CD4-positive, CD25-positive, alpha-beta regulatory T cell (primary cell): ENCODE measurements at regions not wholly inside any gene's neighbourhood (a gene's known extent, or its start where the extent isn't known, plus 50 kb on each side); places are given as distances from the start of the nearest gene placed in this dataset.
A peak's percentile ranks its signal among the peaks of the same experiment; 100 is the strongest.
"Not testable (repeated sequence)": the region's sequence is repeated elsewhere in the genome, so short reads cannot be mapped to it uniquely, and the experiment has no call there.

Source experiments
- ATAC-seq, 2 donors: fragments of 150-1000 bp; cut with Tn5 transposase; one replicate each; pipeline ENCODE4 v1.10.0; 2021; ENCODE audit warnings: low read depth in 2 of 2, moderate number of reproducible peaks in 2 of 2, moderate library complexity in 1 of 2
- DNase-seq, 3 donors: peaks; one replicate each; pipeline versions ENCODE4 v3.0.0 to v3.0.0-alpha.2; 2012 to 2022; ENCODE audit warnings: mixed read lengths in 1 of 3
- H3K27ac ChIP-seq: one replicate; pipeline ENCODE4 v1.7.0; 2013; ENCODE audit warnings: mild to moderate bottlenecking, low read length; ENCODE audit not compliant: insufficient read depth, poor library complexity, severe bottlenecking
- H3K27me3 ChIP-seq: one replicate; pipeline ENCODE4 v1.7.0; 2013; ENCODE audit warnings: low read length; ENCODE audit not compliant: control insufficient read depth, insufficient read depth
- H3K36me3 ChIP-seq: one replicate; pipeline ENCODE4 v1.7.0; 2013; ENCODE audit warnings: mild to moderate bottlenecking, low read length, moderate library complexity; ENCODE audit not compliant: control insufficient read depth, insufficient read depth
- H3K4me1 ChIP-seq: 2 replicates; pipeline ENCODE4 v1.7.0; 2013; ENCODE audit warnings: mild to moderate bottlenecking, low read length; ENCODE audit not compliant: insufficient read depth, control insufficient read depth, poor library complexity, severe bottlenecking
- H3K4me3 ChIP-seq: one replicate; pipeline ENCODE4 v1.7.0; 2013; ENCODE audit warnings: low read depth, mild to moderate bottlenecking, low read length, moderate library complexity
- H3K9me3 ChIP-seq, 2 experiments: 1 replicate in 1 of 2; 2 replicates in 1 of 2; pipeline ENCODE4 v1.7.0; 2013; ENCODE audit warnings: low read length in 2 of 2, mild to moderate bottlenecking in 1 of 2, moderate library complexity in 1 of 2; ENCODE audit not compliant: control insufficient read depth in 2 of 2
- H3K27ac Mint-ChIP-seq, 3 donors: one replicate each; pipeline ENCODE4 v1.8.0; 2020 to 2022; ENCODE audit warnings: mild to moderate bottlenecking in 3 of 3, mixed read lengths in 3 of 3, moderate library complexity in 2 of 3
- H3K27me3 Mint-ChIP-seq: one replicate; pipeline ENCODE4 v1.8.0; 2022; ENCODE audit warnings: mild to moderate bottlenecking, mixed read lengths
- H3K36me3 Mint-ChIP-seq: one replicate; pipeline ENCODE4 v1.8.0; 2020; ENCODE audit warnings: mixed read lengths
- H3K4me1 Mint-ChIP-seq, 4 donors: one replicate each; pipeline ENCODE4 v1.8.0; 2020 to 2022; ENCODE audit warnings: mixed read lengths in 4 of 4, mild to moderate bottlenecking in 1 of 4
- H3K4me3 Mint-ChIP-seq, 4 donors: one replicate each; pipeline ENCODE4 v1.8.0; 2020 to 2022; ENCODE audit warnings: mild to moderate bottlenecking in 4 of 4, mixed read lengths in 4 of 4, moderate library complexity in 3 of 4
- H3K9me3 Mint-ChIP-seq, 7 donors: one replicate each; pipeline ENCODE4 v1.8.0; 2020 to 2022; ENCODE audit warnings: mixed read lengths in 7 of 7, mild to moderate bottlenecking in 3 of 7, moderate library complexity in 2 of 7

DNA sequence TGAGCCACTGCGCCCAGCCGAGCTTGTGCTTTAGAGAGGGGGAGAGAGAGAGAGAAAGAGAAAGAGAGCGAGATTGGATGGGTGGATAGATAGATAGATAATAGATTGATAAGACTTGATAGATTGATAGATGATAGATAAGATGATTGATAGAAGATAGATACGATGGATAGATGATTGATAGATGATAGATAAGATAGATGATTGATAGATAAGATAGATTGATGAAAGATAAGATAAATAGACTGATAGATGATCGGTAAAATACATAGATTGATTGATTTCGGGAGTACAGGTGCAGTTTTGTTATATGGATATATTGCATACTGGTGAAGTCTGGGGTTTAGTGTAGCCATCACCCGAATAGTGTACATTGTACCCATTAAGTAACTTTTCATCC is 65.9 kb downstream of the SPRING1 start:
- ATAC-seq = no peak
- no peaks in the 10 kb centered on the region for H3K36me3 ChIP-seq
- H3K27me3 Mint-ChIP-seq = peaks cover 10% of the 10 kb centered on the region
- H3K4me1 Mint-ChIP-seq = peaks cover 7 to 40% (median 26%) of the 10 kb centered on the region in 4 donors
- H3K4me3 ChIP-seq = no peak overlapping the region
- H3K4me1 ChIP-seq = peaks cover 12% of the 10 kb centered on the region
- H3K27ac ChIP-seq = no peak overlapping the region
- no peaks in the 10 kb centered on the region for H3K36me3 Mint-ChIP-seq
- H3K9me3 ChIP-seq = no peaks in the 10 kb centered on the region
- no peaks in the 10 kb centered on the region for H3K27me3 ChIP-seq
- H3K9me3 Mint-ChIP-seq = no peaks in the 10 kb centered on the region
- peak overlapping the region in 2 of 3 donors; percentile 57 to 81 for H3K27ac Mint-ChIP-seq
- H3K4me3 Mint-ChIP-seq = no peak overlapping the region
- DNase-seq = no peak

DNA sequence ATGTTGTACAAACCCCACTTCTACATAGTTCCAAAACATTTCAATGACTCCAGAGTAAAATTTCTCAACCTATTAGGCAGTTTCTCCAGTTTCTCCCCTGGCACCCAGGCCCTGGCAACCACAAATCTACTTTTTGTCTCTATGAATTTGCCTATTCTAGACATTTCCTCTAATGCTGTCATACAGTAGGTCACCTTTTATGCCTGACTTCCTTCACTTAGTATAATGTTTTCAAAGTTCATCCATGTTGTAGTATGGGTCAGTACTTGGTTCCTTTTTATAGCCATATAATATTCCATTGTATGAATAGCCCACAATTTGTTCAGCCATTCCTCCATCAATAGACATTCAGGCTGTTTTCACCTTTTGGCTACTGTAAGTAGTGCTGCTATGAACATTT is 67.0 kb downstream of the SPRING1 start:
- Mint-ChIP-seq H3K4me3 (no peak overlapping the region), H3K4me1 (peaks cover 7 to 32% (median 21%) of the 10 kb centered on the region in 4 donors), H3K27me3 (peaks cover 5% of the 10 kb centered on the region), H3K27ac (no peak overlapping the region), H3K36me3 (no peaks in the 10 kb centered on the region), H3K9me3 (no peaks in the 10 kb centered on the region)
- H3K36me3 ChIP-seq = no peaks in the 10 kb centered on the region
- no peaks in the 10 kb centered on the region for H3K27me3 ChIP-seq
- no peak for DNase-seq
- H3K9me3 ChIP-seq = no peaks in the 10 kb centered on the region
- H3K4me3 ChIP-seq = no peak overlapping the region
- peaks cover 12% of the 10 kb centered on the region for H3K4me1 ChIP-seq
- no peak for ATAC-seq
- H3K27ac ChIP-seq = no peak overlapping the region

DNA sequence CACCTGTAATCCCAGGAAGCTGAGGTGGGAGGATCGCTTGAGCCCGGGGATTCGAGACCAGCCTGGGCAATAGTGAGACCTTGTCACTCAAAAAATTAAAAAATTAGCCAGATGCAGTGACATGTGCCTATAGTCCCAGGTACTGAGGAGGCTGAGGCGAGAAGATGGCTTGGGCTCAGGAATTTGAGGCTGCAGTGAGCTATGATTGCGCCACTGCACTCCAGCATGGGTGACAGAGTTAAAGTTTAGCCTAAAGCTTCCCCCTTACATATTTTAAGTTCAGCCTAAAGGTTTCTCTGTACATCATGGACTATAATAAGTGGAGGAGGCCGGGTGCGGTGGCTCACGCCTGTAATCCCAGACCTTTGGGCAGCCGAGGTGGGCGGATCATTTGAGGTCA is 70.1 kb downstream of the SPRING1 start:
- no peaks in the 10 kb centered on the region for H3K9me3 Mint-ChIP-seq
- DNase-seq (no peak), ATAC-seq (no peak)
- H3K4me3 Mint-ChIP-seq = no peak overlapping the region
- Histone ChIP-seq H3K27me3 (peaks cover 4% of the 10 kb centered on the region), H3K36me3 (no peaks in the 10 kb centered on the region), H3K4me1 (peaks cover 4% of the 10 kb centered on the region), H3K9me3 (no peaks in the 10 kb centered on the region), H3K4me3 (no peak overlapping the region), H3K27ac (no peak overlapping the region)
- peaks cover 3% of the 10 kb centered on the region for H3K36me3 Mint-ChIP-seq
- H3K27me3 Mint-ChIP-seq = peaks cover 9% of the 10 kb centered on the region
- H3K27ac Mint-ChIP-seq = no peak overlapping the region
- H3K4me1 Mint-ChIP-seq = peaks cover 2 to 10% (median 7%) of the 10 kb centered on the region in 4 donors

DNA sequence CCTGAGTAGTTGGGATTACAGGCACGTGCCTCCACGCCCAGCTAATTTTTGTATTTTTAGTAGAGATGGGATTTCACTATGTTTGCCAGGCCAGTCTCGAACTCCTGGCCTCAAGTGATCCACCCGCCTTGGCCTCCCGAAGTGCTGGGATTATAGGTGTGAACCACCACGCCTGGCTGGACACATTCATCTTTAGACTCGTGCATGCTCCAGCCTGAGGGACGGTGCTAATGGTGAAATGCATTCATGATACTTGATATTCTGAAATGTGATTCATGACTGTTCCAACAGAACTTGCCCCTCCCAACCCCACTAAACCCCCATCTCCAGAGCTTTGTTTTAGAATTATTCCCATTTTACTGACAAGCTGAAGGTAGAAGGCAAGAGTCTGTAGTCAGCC is 71.0 kb downstream of the SPRING1 start:
- not testable (repeated sequence) for H3K27ac ChIP-seq, H3K4me1 ChIP-seq, H3K4me3 Mint-ChIP-seq, DNase-seq, H3K9me3 Mint-ChIP-seq, H3K27me3 Mint-ChIP-seq, ATAC-seq, H3K4me3 ChIP-seq, H3K27me3 ChIP-seq, H3K36me3 Mint-ChIP-seq, H3K36me3 ChIP-seq, H3K9me3 ChIP-seq, H3K4me1 Mint-ChIP-seq
- H3K27ac Mint-ChIP-seq = peak overlapping the region in 1 of 3 donors; percentile 63

DNA sequence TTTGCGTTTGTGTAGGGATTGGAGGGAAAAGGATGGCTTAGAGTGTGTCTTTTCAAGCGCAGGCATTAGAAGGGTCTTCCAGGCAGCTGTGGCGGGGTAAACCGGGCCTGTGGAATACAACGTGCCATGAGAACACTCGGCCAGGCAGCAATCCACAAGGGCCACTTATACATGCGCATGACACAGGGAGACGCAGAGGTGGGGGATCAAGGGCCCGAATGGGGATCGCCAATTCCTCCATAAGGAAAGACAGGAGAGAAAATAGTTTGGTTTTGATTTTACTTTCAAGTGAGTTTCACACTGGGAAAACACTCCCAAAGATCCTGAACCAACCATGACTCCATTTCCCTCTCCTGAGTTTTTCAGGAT is 71.6 kb downstream of the SPRING1 start:
- H3K36me3 ChIP-seq = no peaks in the 10 kb centered on the region
- DNase-seq = no peak
- Mint-ChIP-seq H3K36me3 (peaks cover 3% of the 10 kb centered on the region), H3K27ac (no peak overlapping the region), H3K27me3 (peaks cover 9% of the 10 kb centered on the region), H3K4me1 (no peaks in the 10 kb centered on the region), H3K4me3 (no peak overlapping the region), H3K9me3 (no peaks in the 10 kb centered on the region)
- H3K27me3 ChIP-seq = peaks cover 4% of the 10 kb centered on the region
- no peak for ATAC-seq
- H3K27ac ChIP-seq = no peak overlapping the region
- no peaks in the 10 kb centered on the region for H3K4me1 ChIP-seq
- no peaks in the 10 kb centered on the region for H3K9me3 ChIP-seq
- no peak overlapping the region for H3K4me3 ChIP-seq

DNA sequence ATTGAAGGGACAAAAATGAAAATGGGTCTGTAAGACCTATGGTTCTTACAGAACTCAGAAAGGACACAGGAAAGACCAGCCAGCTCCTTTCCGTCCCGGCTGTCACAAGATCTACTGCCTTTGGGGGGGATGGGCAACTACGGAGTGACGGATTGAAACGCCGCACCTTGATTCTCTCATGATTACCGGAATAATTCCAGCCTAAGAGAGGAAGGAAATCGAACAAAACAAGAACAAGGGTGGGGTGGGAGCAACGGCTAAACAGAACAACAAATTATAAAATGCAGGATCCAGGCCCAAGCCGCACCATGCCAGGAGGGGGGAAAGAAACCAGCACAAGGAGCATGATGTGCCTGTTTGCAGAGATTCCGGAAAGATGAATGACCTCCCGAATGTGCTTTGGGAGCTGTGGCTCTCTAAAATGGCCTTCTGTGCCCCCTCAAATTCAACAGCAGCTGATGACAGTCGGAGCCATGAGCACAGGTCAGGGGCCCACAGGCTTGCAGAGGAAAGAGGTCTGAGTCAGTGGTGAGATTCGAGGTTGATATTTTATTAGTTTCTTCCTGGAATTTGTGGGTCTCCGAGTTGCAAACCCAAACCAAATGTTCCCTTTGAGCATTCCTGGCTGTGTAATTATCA is 72.1 kb downstream of the SPRING1 start:
- Mint-ChIP-seq H3K4me3 (peak overlapping the region in 1 of 4 donors; percentile 1), H3K36me3 (peaks cover 3% of the 10 kb centered on the region)
- H3K27ac ChIP-seq = no peak overlapping the region

DNA sequence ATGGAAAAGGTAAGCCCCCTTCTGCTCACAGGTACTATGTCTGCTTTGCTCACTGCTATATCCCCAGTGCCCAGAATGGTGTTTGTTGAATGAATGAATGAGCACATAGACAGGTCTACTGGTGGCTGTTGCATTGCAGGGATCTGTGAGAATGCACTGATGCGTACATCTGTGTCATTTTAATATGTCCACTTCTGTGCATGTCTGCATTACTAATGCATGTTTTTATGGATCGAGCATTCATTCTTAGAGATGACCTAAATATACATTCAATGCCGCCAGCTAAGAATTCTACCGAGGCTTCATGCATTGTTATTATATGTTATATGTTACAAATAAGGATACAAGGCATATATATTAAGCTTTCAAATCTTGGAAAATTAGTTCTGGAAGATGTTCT is 73.8 kb downstream of the SPRING1 start:
- peaks cover 6% of the 10 kb centered on the region for H3K27me3 Mint-ChIP-seq
- H3K27ac ChIP-seq = no peak overlapping the region
- H3K4me1 ChIP-seq = no peaks in the 10 kb centered on the region
- H3K36me3 ChIP-seq = no peaks in the 10 kb centered on the region
- ATAC-seq (no peak), DNase-seq (no peak)
- H3K4me1 Mint-ChIP-seq = no peaks in the 10 kb centered on the region
- H3K9me3 Mint-ChIP-seq = no peaks in the 10 kb centered on the region
- peaks cover 3% of the 10 kb centered on the region for H3K36me3 Mint-ChIP-seq
- H3K9me3 ChIP-seq = no peaks in the 10 kb centered on the region
- no peak overlapping the region for H3K4me3 Mint-ChIP-seq
- H3K4me3 ChIP-seq = no peak overlapping the region
- peaks cover 4% of the 10 kb centered on the region for H3K27me3 ChIP-seq
- no peak overlapping the region for H3K27ac Mint-ChIP-seq

More for the DNA sequence above, 72.1 kb downstream of the SPRING1 start:
- no peaks in the 10 kb centered on the region for H3K9me3 ChIP-seq
- H3K4me1 ChIP-seq = no peaks in the 10 kb centered on the region
- peaks cover 4% of the 10 kb centered on the region for H3K27me3 ChIP-seq
- no peak for ATAC-seq
- H3K36me3 ChIP-seq = no peaks in the 10 kb centered on the region
- no peaks in the 10 kb centered on the region for H3K4me1 Mint-ChIP-seq
- no peak for DNase-seq
- no peaks in the 10 kb centered on the region for H3K9me3 Mint-ChIP-seq
- no peak overlapping the region for H3K27ac Mint-ChIP-seq
- peaks cover 9% of the 10 kb centered on the region for H3K27me3 Mint-ChIP-seq
- H3K4me3 ChIP-seq = no peak overlapping the region

DNA sequence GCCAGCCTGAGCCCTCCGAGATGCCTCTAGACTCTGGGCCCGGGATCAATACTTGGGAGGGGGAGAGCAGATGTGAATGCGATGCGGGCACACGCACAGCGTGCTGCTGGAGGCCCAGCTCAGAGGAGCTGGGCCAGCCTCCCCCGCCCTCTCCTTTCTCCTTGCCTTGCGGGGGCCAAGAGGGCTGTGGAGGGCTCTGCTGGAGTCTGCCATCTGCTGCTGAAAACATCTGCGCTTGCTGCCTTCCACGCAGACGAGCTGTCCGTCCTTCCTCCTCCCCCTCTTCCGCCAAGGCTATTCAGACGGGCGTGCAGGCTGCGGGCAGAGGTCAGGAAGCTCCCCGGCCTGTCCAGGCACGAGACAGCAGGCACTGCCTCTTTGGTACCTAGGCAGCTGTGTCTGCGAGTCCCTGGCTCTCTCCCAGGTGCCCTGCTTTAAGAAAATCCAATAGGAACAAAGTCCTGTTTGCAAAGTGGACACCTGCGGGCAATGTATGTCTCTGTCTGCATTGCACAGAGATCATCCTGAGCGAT is 75.2 kb downstream of the SPRING1 start:
- Mint-ChIP-seq H3K27me3 (peaks cover 15% of the 10 kb centered on the region), H3K36me3 (peaks cover 3% of the 10 kb centered on the region), H3K4me3 (no peak overlapping the region), H3K9me3 (no peaks in the 10 kb centered on the region), H3K27ac (no peak overlapping the region), H3K4me1 (no peaks in the 10 kb centered on the region)
- H3K9me3 ChIP-seq = no peaks in the 10 kb centered on the region
- no peak for ATAC-seq
- no peaks in the 10 kb centered on the region for H3K4me1 ChIP-seq
- no peak for DNase-seq
- H3K36me3 ChIP-seq = no peaks in the 10 kb centered on the region
- H3K4me3 ChIP-seq = no peak overlapping the region
- H3K27ac ChIP-seq = no peak overlapping the region
- peaks cover 4% of the 10 kb centered on the region for H3K27me3 ChIP-seq
